IPS DF 6.9 (cell line): ENCODE measurements at regions not wholly inside any gene's neighbourhood (a gene's known extent, or its start where the extent isn't known, plus 50 kb on each side); places are given as distances from the start of the nearest gene placed in this dataset.
A peak's percentile ranks its signal among the peaks of the same experiment; 100 is the strongest.
"Not testable (repeated sequence)": the region's sequence is repeated elsewhere in the genome, so short reads cannot be mapped to it uniquely, and the experiment has no call there.

ENCODE experiments used
- DNase-seq: peaks from one replicate; pipeline ENCODE4 v3.0.0-alpha.2; 2013; ENCODE audit warnings: low read depth, low spot score
- H3K27ac ChIP-seq: one replicate; pipeline ENCODE4 v1.5.1; 2013; ENCODE audit warnings: low read length, control low read depth
- H3K27me3 ChIP-seq: 2 replicates; pipeline ENCODE4 v1.6.1; 2013; ENCODE audit warnings: mild to moderate bottlenecking, low read length; ENCODE audit not compliant: control insufficient read depth, insufficient read depth
- H3K36me3 ChIP-seq: 2 replicates; pipeline ENCODE4 v1.6.1; 2013; ENCODE audit warnings: low read length; ENCODE audit not compliant: control insufficient read depth, insufficient read depth
- H3K4me1 ChIP-seq: 2 replicates; pipeline ENCODE4 v1.6.1; 2013; ENCODE audit warnings: low read length; ENCODE audit not compliant: control insufficient read depth, insufficient read depth
- H3K4me3 ChIP-seq: 2 replicates; pipeline ENCODE4 v1.5.1; 2013; ENCODE audit warnings: mild to moderate bottlenecking, low read length
- H3K9me3 ChIP-seq: 2 replicates; pipeline ENCODE4 v1.6.1; 2013; ENCODE audit warnings: low read length, inconsistent platforms; ENCODE audit not compliant: control insufficient read depth, insufficient read depth
- WGBS: extraction: QIAGEN DNeasy Blood & Tissue Kit; methylation state at CpG from one replicate; pipeline ENCODE4 v1.1.7; 2013; ENCODE audit warnings: mixed read lengths, missing lambda C conversion rate; ENCODE audit not compliant: insufficient read length, insufficient coverage; 5-methylcytosine and 5-hydroxymethylcytosine counted together

GRCh38 chr2:111316881-111317549 lies 196.3 kb downstream of the BCL2L11 start:
- not testable (repeated sequence) for H3K27ac ChIP-seq, H3K9me3 ChIP-seq, H3K27me3 ChIP-seq, H3K36me3 ChIP-seq, H3K4me3 ChIP-seq, H3K4me1 ChIP-seq, DNase-seq
- no CpG with 5 or more reads among the region's 2 CpGs for WGBS

GRCh38 chr2:111319552-111319951 lies 198.8 kb downstream of the BCL2L11 start:
- not testable (repeated sequence) for H3K36me3 ChIP-seq, H3K27me3 ChIP-seq, DNase-seq, H3K4me1 ChIP-seq, H3K27ac ChIP-seq, H3K4me3 ChIP-seq, H3K9me3 ChIP-seq
- WGBS, result 100% methylated on average over 2 of the region's 6 CpGs

GRCh38 chr2:111320264-111320663 lies 199.6 kb downstream of the BCL2L11 start:
- H3K4me1 ChIP-seq, H3K36me3 ChIP-seq, H3K9me3 ChIP-seq, H3K4me3 ChIP-seq, H3K27ac ChIP-seq, H3K27me3 ChIP-seq: not testable (repeated sequence)
- no CpG with 5 or more reads among the region's 3 CpGs for WGBS
- DNase-seq, result peak; percentile 16

GRCh38 chr2:111320965-111321364 lies 200.3 kb downstream of the BCL2L11 start:
- H3K4me3 ChIP-seq, H3K36me3 ChIP-seq, DNase-seq, H3K27ac ChIP-seq, H3K4me1 ChIP-seq, H3K9me3 ChIP-seq, H3K27me3 ChIP-seq: not testable (repeated sequence)
- no CpG with 5 or more reads among the region's 1 CpG for WGBS

- not testable (repeated sequence) for H3K27ac ChIP-seq, H3K4me3 ChIP-seq, H3K4me1 ChIP-seq, H3K27me3 ChIP-seq, H3K36me3 ChIP-seq, H3K9me3 ChIP-seq, DNase-seq
- WGBS, result no CpG with 5 or more reads among the region's 5 CpGs
Measured at GRCh38 chr2:111323384-111323783, 202.7 kb downstream of the BCL2L11 start.

GRCh38 chr2:111327726-111328125 lies 207.0 kb downstream of the BCL2L11 start:
- H3K4me3 ChIP-seq, H3K27ac ChIP-seq, H3K36me3 ChIP-seq, H3K4me1 ChIP-seq, H3K9me3 ChIP-seq, H3K27me3 ChIP-seq, DNase-seq: not testable (repeated sequence)
- WGBS, result no CpG with 5 or more reads among the region's 4 CpGs

- no CpG with 5 or more reads among the region's 4 CpGs for WGBS
Measured at GRCh38 chr2:111329309-111329708, 208.6 kb downstream of the BCL2L11 start.

GRCh38 chr2:111331099-111331724 lies 210.5 kb downstream of the BCL2L11 start:
- H3K4me3 ChIP-seq, H3K36me3 ChIP-seq, H3K27ac ChIP-seq, H3K9me3 ChIP-seq, H3K27me3 ChIP-seq, H3K4me1 ChIP-seq, DNase-seq: not testable (repeated sequence)
- no CpG with 5 or more reads among the region's 2 CpGs for WGBS

More at GRCh38 chr2:111329309-111329708, 208.6 kb downstream of the BCL2L11 start:
- not testable (repeated sequence) for H3K9me3 ChIP-seq, H3K36me3 ChIP-seq, DNase-seq, H3K27me3 ChIP-seq, H3K27ac ChIP-seq, H3K4me1 ChIP-seq, H3K4me3 ChIP-seq

GRCh38 chr2:111335220-111335907 lies 214.7 kb downstream of the BCL2L11 start:
- H3K27me3 ChIP-seq, H3K4me3 ChIP-seq, H3K27ac ChIP-seq, DNase-seq, H3K4me1 ChIP-seq, H3K36me3 ChIP-seq, H3K9me3 ChIP-seq: not testable (repeated sequence)

GRCh38 chr2:111338474-111338873 lies 217.8 kb downstream of the BCL2L11 start:
- DNase-seq, H3K27ac ChIP-seq, H3K27me3 ChIP-seq, H3K4me3 ChIP-seq, H3K4me1 ChIP-seq, H3K36me3 ChIP-seq, H3K9me3 ChIP-seq: not testable (repeated sequence)
- WGBS, result no CpG with 5 or more reads among the region's 2 CpGs

GRCh38 chr2:111339476-111339875 lies 218.8 kb downstream of the BCL2L11 start:
- H3K27ac ChIP-seq, H3K4me3 ChIP-seq, H3K9me3 ChIP-seq, H3K27me3 ChIP-seq, H3K36me3 ChIP-seq, DNase-seq, H3K4me1 ChIP-seq: not testable (repeated sequence)
- WGBS, result no CpG with 5 or more reads among the region's 1 CpG
